ENCODE measurements at regions not wholly inside any gene's neighbourhood (a gene's known extent, or its start where the extent isn't known, plus 50 kb on each side); places are given as distances from the start of the nearest gene placed in this dataset.

- no peak for DNase-seq
These were observed 125.5 kb upstream of the WWC1 start for GRCh38 chr5:168165977-168166376.

- no peak for DNase-seq
These were observed 124.1 kb upstream of the WWC1 start for GRCh38 chr5:168167338-168167737.

GRCh38 chr5:168168978-168169698, 122.3 kb upstream of the WWC1 start:
- DNase-seq = no peak

GRCh38 chr5:168169791-168170190, 121.7 kb upstream of the WWC1 start:
- no peak for DNase-seq

- DNase-seq = no peak
These were observed 119.3 kb upstream of the WWC1 start for GRCh38 chr5:168171901-168172759.

GRCh38 chr5:168172760-168173223, 118.7 kb upstream of the WWC1 start:
- DNase-seq = no peak

- no peak for DNase-seq
These were observed 117.1 kb upstream of the WWC1 start for GRCh38 chr5:168174376-168174775.

GRCh38 chr5:168176251-168176650, 115.2 kb upstream of the WWC1 start:
- DNase-seq = no peak

GRCh38 chr5:168176941-168177340, 114.5 kb upstream of the WWC1 start:
- DNase-seq = no peak

- no peak for DNase-seq
These were observed 113.5 kb upstream of the WWC1 start for GRCh38 chr5:168177831-168178450.

GRCh38 chr5:168179192-168179593, 112.3 kb upstream of the WWC1 start:
- DNase-seq = no peak

- no peak for DNase-seq
These were observed 109.2 kb upstream of the WWC1 start for GRCh38 chr5:168182269-168182668.

- DNase-seq = no peak
These were observed 107.3 kb upstream of the WWC1 start for GRCh38 chr5:168184103-168184502.

GRCh38 chr5:168186289-168187074, 105.0 kb upstream of the WWC1 start:
- DNase-seq = no peak

GRCh38 chr5:168187614-168188013, 103.8 kb upstream of the WWC1 start:
- no peak for DNase-seq

- no peak for DNase-seq
These were observed 103.3 kb upstream of the WWC1 start for GRCh38 chr5:168188182-168188581.

GRCh38 chr5:168192120-168192519, 99.3 kb upstream of the WWC1 start:
- DNase-seq = no peak

- no peak for DNase-seq
These were observed 97.8 kb upstream of the WWC1 start for GRCh38 chr5:168193493-168194250.

- no peak for DNase-seq
These were observed 96.3 kb upstream of the WWC1 start for GRCh38 chr5:168195110-168195509.

GRCh38 chr5:168198359-168198758, 93.1 kb upstream of the WWC1 start:
- DNase-seq = no peak

GRCh38 chr5:168202996-168203395, 88.4 kb upstream of the WWC1 start:
- no peak for DNase-seq

- DNase-seq = no peak
These were observed 87.3 kb upstream of the WWC1 start for GRCh38 chr5:168204165-168204564.

All from CD4-positive, alpha-beta T cell treated with Interleukin-17A for 1 hour (primary cell).